ENCODE measurements at regions not wholly inside any gene's neighbourhood (a gene's known extent, or its start where the extent isn't known, plus 50 kb on each side); places are given as distances from the start of the nearest gene placed in this dataset.

DNA sequence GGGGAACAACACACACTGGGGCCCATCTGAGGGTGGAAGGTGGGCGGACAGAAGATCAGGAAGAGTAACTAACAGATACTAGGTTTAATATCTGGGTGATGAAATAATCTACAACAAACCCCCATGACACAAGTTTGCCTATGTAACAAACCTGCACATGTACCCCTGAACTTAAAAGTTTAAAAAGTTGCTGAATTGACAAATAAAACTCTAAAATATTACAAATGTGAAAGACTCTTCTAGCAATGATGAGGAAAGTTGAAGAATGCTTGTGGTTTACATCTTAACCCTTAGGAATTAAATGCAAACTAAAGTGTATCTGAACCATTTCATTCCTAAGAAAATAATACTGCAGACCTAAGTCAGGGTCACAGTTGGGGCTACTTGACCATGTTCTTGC is 525.6 kb upstream of the CAMK1G start:
- TF ChIP-seq EZH2phosphoT487 (IDR thresholded peaks at IDR 0.05; ENCODE audit: insufficient read depth, low read depth): no peak
- no peak for TF ChIP-seq EZH2 (IDR thresholded peaks at IDR 0.05; ENCODE audit: insufficient read depth, poor library complexity, severe bottlenecking)
